NCI-H69 (cell line): ENCODE measurements at regions not wholly inside any gene's neighbourhood (a gene's known extent, or its start where the extent isn't known, plus 50 kb on each side); places are given as distances from the start of the nearest gene placed in this dataset.

Source experiments
- DNase-seq: peaks from one replicate; lab custom pipeline; 2025; lab: John Stamatoyannopoulos, UW

- DNase-seq: no peak
These were observed 79.6 kb upstream of the TACR1 start for GRCh38 chr2:75278821-75279379.

GRCh38 chr2:75278314-75278713, 79.0 kb upstream of the TACR1 start:
- no peak for DNase-seq

GRCh38 chr2:75277111-75277510, 77.8 kb upstream of the TACR1 start:
- DNase-seq: no peak

DNA sequence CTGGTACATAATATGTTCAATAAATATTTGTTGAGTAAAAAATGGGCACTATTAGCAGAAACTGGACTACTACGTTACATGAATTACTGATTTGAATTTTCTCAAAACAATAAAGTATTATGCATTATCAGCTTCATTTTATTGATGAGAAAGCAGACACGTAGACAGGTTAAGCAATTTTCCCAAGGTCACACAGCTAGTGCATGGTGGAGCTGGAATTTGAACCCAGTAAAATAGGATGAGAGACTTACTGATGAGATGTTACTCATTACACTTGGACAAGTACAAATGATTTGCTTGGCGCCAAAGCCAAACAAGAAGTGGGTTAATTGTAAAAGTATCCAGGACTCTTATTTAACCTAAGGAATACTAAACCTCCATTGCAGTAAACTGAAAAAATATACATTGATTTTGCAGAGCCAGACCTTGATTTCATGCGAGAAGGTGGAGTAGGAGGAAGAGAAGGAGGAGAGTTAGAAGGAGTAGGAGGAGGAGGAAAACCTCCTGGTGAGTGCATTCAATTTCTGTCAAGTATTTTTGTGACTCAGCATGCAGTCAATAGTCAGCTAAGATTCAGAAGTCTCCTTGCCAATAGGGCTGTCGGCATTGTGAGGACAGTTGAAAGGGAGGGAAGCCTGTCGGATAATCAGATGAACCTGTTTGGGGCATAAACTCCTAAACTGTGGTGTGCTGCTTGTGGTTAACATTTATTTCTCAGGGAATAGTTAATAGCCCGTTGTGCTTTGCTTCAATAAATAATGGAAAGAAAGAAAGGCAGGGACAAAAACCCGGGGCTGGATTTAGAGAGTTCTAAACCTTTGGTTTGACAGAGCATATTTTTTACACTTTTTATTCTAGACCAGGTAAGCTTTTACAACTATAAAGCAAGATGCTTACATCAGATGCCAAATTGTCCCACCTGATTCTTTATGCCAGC, 77.0 kb upstream of the TACR1 start:
- no peak for DNase-seq

GRCh38 chr2:75274936-75275335, 75.6 kb upstream of the TACR1 start:
- DNase-seq: no peak

DNA sequence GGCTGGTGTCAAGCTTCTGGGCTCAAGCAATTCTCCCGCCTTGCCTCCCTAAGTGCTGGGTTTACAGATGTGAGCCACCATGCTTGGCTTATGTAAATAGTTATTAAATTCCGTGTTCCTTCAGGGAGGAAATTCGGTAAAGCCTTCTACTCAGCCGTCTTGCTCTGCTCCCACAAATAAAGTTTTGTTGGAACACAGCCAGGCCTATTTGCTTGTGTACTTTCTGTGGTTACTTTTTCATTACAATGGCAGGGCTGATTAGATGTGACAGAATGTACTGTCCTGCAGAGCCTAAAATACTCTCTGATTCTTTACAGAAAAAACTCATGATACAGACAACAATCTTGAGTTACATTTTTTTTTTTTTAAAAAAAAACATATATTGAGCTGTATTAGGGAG, 68.8 kb upstream of the TACR1 start:
- no peak for DNase-seq

- no peak for DNase-seq
These were observed 62.6 kb upstream of the TACR1 start for GRCh38 chr2:75261923-75262322.

GRCh38 chr2:75260946-75261345, 61.6 kb upstream of the TACR1 start:
- DNase-seq: no peak

DNA sequence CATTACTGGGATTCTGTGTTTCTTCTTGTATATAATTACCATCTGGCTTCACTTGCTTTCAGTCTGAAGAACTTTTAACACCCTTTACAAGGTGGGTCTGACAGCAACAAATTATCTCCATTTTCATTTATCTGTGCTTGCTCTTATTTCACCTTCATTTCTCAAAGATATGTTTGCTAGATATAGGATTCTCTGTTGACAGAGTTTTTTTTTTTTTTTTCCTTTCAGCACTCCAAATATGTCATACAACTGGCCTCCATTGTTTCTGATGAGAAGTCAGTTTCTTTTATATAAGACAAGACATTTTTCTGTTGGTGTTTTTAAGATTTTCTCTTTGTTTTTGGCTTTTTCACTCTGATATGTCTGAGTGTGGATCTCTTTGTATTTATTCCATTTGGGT, 59.3 kb upstream of the TACR1 start:
- DNase-seq: no peak

- DNase-seq: no peak
These were observed 57.2 kb upstream of the TACR1 start for GRCh38 chr2:75256485-75256884.

GRCh38 chr2:75253526-75253925, 54.2 kb upstream of the TACR1 start:
- DNase-seq: no peak

DNA sequence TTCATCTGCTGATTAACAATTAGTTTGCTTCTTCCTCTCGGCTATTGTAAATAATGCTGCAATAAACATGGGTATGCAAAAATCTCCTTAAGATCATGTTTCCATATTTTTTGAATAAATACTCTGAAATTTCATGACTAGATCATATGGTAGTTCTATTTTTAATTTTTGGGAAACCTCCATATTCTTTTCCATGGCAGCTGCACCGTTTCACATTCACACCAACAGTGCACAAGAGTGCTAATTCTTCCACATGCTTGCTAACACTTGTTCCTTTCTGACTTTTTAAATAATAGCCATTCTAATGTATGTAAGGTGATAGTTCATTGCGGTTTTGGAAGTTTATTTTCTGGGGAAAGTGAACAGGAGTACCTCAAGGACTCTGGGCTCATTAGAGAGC, 52.6 kb upstream of the TACR1 start:
- DNase-seq: no peak
